Thymus (tissue), 11 donors: ENCODE measurements at regions not wholly inside any gene's neighbourhood (a gene's known extent, or its start where the extent isn't known, plus 50 kb on each side); places are given as distances from the start of the nearest gene placed in this dataset.
"Not testable (repeated sequence)": the region's sequence is repeated elsewhere in the genome, so short reads cannot be mapped to it uniquely, and the experiment has no call there.

Experiments
- DNase-seq, 9 donors: peaks; one replicate each; pipeline ENCODE4 v3.0.0-alpha.2; 2013; ENCODE audit warnings: low spot score in 9 of 9, low read depth in 6 of 9, missing footprints in 1 of 9
- H3K27ac ChIP-seq, 2 donors: one replicate each; pipeline ENCODE4 v1.5.1; 2013; ENCODE audit warnings: control low read depth in 1 of 2, low read depth in 1 of 2, low read length in 1 of 2, mild to moderate bottlenecking in 1 of 2, moderate library complexity in 1 of 2
- H3K27me3 ChIP-seq, 2 donors: one replicate each; pipeline ENCODE4 v1.5.1; 2013; ENCODE audit warnings: low read length in 1 of 2; ENCODE audit not compliant: control insufficient read depth in 2 of 2, insufficient read depth in 1 of 2
- H3K36me3 ChIP-seq, 2 donors: one replicate each; pipeline ENCODE4 v1.5.1; 2013; ENCODE audit warnings: low read length in 1 of 2, mild to moderate bottlenecking in 1 of 2, moderate library complexity in 1 of 2; ENCODE audit not compliant: control insufficient read depth in 2 of 2, insufficient read depth in 2 of 2
- H3K4me1 ChIP-seq, 2 donors: one replicate each; pipeline ENCODE4 v1.5.1; 2013; ENCODE audit warnings: low read length in 2 of 2; ENCODE audit not compliant: control insufficient read depth in 2 of 2, insufficient read depth in 2 of 2
- H3K4me3 ChIP-seq, 2 donors: one replicate each; pipeline ENCODE4 v1.5.1; 2013; ENCODE audit warnings: low read length in 2 of 2, control low read depth in 1 of 2, mild to moderate bottlenecking in 1 of 2
- H3K9me3 ChIP-seq, 2 donors: one replicate each; pipeline ENCODE4 v1.5.1; 2013; ENCODE audit warnings: low read length in 1 of 2, mild to moderate bottlenecking in 1 of 2; ENCODE audit not compliant: control insufficient read depth in 2 of 2, insufficient read depth in 1 of 2
- WGBS: extraction: QIAGEN DNeasy Blood & Tissue Kit; methylation state at CpG from one replicate; pipeline ENCODE4 v1.1.7; 2013; 5-methylcytosine and 5-hydroxymethylcytosine counted together
- donor health status: healthy.

- peak in 1 of 9 donors; percentile 26 for DNase-seq
- no peaks in the 10 kb centered on the region for H3K4me1 ChIP-seq
- no peaks in the 10 kb centered on the region for H3K27me3 ChIP-seq
- no peak overlapping the region for H3K4me3 ChIP-seq
- H3K9me3 ChIP-seq: no peaks in the 10 kb centered on the region
- peak overlapping the region in 1 of 2 donors; percentile 8 for H3K27ac ChIP-seq
- 63% methylated on average over 5 of the region's 5 CpGs for WGBS
- no peaks in the 10 kb centered on the region for H3K36me3 ChIP-seq
Measured at GRCh38 chr2:176997074-176997791, 215.4 kb upstream of the HNRNPA3 start.

- no peaks in the 10 kb centered on the region for H3K9me3 ChIP-seq
- no peak overlapping the region for H3K27ac ChIP-seq
- 95% methylated on average over 1 of the region's 1 CpG for WGBS
- DNase-seq: peak in 1 of 9 donors; percentile 9
- no peaks in the 10 kb centered on the region for H3K36me3 ChIP-seq
- H3K4me3 ChIP-seq: no peak overlapping the region
- H3K27me3 ChIP-seq: no peaks in the 10 kb centered on the region
- no peaks in the 10 kb centered on the region for H3K4me1 ChIP-seq
Measured at GRCh38 chr2:176997792-176998169, 214.8 kb upstream of the HNRNPA3 start.

GRCh38 chr2:176999301-176999700 is 213.3 kb upstream of the HNRNPA3 start:
- peak in 1 of 9 donors; percentile 28 for DNase-seq
- no peaks in the 10 kb centered on the region for H3K27me3 ChIP-seq
- WGBS: 46% methylated on average over 1 of the region's 1 CpG

GRCh38 chr2:177000061-177000714 is 212.4 kb upstream of the HNRNPA3 start:
- 65% methylated on average over 4 of the region's 4 CpGs for WGBS
- Histone ChIP-seq H3K4me1 (no peaks in the 10 kb centered on the region), H3K36me3 (no peaks in the 10 kb centered on the region), H3K27ac (no peak overlapping the region), H3K9me3 (no peaks in the 10 kb centered on the region), H3K4me3 (no peak overlapping the region), H3K27me3 (no peaks in the 10 kb centered on the region)
- DNase-seq: no peak

More at GRCh38 chr2:176999301-176999700, 213.3 kb upstream of the HNRNPA3 start:
- Histone ChIP-seq H3K4me1 (no peaks in the 10 kb centered on the region), H3K9me3 (no peaks in the 10 kb centered on the region), H3K4me3 (no peak overlapping the region), H3K27ac (no peak overlapping the region), H3K36me3 (no peaks in the 10 kb centered on the region)

GRCh38 chr2:177000715-177001072 is 211.9 kb upstream of the HNRNPA3 start:
- Histone ChIP-seq H3K27ac (no peak overlapping the region), H3K4me1 (no peaks in the 10 kb centered on the region), H3K9me3 (no peaks in the 10 kb centered on the region), H3K27me3 (no peaks in the 10 kb centered on the region), H3K4me3 (no peak overlapping the region), H3K36me3 (no peaks in the 10 kb centered on the region)
- DNase-seq: no peak
- WGBS: 94% methylated on average over 4 of the region's 4 CpGs

GRCh38 chr2:177001334-177001733 is 211.3 kb upstream of the HNRNPA3 start:
- Histone ChIP-seq H3K27ac (no peak overlapping the region), H3K4me3 (no peak overlapping the region), H3K27me3 (no peaks in the 10 kb centered on the region), H3K4me1 (no peaks in the 10 kb centered on the region), H3K36me3 (no peaks in the 10 kb centered on the region), H3K9me3 (no peaks in the 10 kb centered on the region)
- DNase-seq: no peak
- 98% methylated on average over 2 of the region's 2 CpGs for WGBS

GRCh38 chr2:177002983-177003382 is 209.6 kb upstream of the HNRNPA3 start:
- H3K27ac ChIP-seq: no peak overlapping the region
- 93% methylated on average over 3 of the region's 3 CpGs for WGBS
- no peak overlapping the region for H3K4me3 ChIP-seq
- H3K36me3 ChIP-seq: no peaks in the 10 kb centered on the region
- H3K4me1 ChIP-seq: no peaks in the 10 kb centered on the region
- no peaks in the 10 kb centered on the region for H3K27me3 ChIP-seq
- no peak for DNase-seq
- H3K9me3 ChIP-seq: peaks cover 0 to 3% of the 10 kb centered on the region in 2 donors

GRCh38 chr2:177007726-177008125 is 204.9 kb upstream of the HNRNPA3 start:
- DNase-seq, H3K4me3 ChIP-seq, H3K36me3 ChIP-seq, H3K27ac ChIP-seq, H3K4me1 ChIP-seq, H3K27me3 ChIP-seq, H3K9me3 ChIP-seq: not testable (repeated sequence)
- WGBS: 98% methylated on average over 28 of the region's 28 CpGs

- H3K27me3 ChIP-seq, H3K4me1 ChIP-seq, H3K27ac ChIP-seq, H3K4me3 ChIP-seq, DNase-seq, H3K36me3 ChIP-seq, H3K9me3 ChIP-seq: not testable (repeated sequence)
- WGBS: 18% methylated on average over 17 of the region's 17 CpGs
Measured at GRCh38 chr2:177008662-177009061, 203.9 kb upstream of the HNRNPA3 start.
